GM19238 (cell line): ENCODE measurements at regions not wholly inside any gene's neighbourhood (a gene's known extent, or its start where the extent isn't known, plus 50 kb on each side); places are given as distances from the start of the nearest gene placed in this dataset.

Source experiments
- DNase-seq: peaks from one replicate; pipeline ENCODE4 v3.0.0; 2011; ENCODE audit warnings: low spot score; ENCODE audit not compliant: insufficient read length

- DNase-seq: no peak
These were observed 235.7 kb upstream of the TSHZ2 start for GRCh38 chr20:52736507-52736906.

GRCh38 chr20:52731093-52731492, 241.1 kb upstream of the TSHZ2 start:
- no peak for DNase-seq

DNA sequence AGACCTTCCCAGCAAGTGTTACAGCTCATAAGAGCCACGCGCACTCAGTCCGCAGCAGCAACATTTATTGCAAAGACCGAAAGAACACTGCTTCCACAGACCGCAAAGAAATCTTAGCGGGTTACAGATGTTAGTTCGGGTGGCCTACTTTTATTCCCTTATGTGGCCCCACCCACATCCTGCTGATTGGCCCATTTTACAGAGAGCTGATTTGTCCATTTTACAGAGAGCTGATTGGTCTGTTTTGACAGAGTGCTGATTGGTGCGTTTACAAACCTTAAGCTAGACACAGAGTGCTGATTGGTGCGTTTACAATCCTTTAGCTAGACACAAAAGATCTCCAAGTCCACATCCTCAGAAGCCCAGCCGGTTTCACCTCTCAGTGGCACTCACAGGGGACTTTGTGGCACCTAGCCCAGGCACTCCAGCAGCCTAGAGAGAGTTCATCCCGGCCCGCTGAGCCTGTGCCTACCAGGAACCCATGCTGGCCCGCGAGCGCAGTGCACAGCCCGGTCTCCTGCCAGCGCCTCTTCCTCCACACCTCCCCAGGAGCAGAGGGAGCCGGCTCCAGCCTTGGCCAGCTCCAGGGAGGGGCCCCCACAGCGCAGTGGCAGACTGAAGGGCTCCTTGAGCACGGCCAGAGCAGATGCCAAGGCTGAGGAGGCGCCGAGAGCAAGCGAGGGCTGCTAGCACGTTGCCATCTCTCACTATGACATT, 244.3 kb upstream of the TSHZ2 start:
- DNase-seq: no peak

- no peak for DNase-seq
These were observed 247.6 kb upstream of the TSHZ2 start for GRCh38 chr20:52724541-52724940.

DNA sequence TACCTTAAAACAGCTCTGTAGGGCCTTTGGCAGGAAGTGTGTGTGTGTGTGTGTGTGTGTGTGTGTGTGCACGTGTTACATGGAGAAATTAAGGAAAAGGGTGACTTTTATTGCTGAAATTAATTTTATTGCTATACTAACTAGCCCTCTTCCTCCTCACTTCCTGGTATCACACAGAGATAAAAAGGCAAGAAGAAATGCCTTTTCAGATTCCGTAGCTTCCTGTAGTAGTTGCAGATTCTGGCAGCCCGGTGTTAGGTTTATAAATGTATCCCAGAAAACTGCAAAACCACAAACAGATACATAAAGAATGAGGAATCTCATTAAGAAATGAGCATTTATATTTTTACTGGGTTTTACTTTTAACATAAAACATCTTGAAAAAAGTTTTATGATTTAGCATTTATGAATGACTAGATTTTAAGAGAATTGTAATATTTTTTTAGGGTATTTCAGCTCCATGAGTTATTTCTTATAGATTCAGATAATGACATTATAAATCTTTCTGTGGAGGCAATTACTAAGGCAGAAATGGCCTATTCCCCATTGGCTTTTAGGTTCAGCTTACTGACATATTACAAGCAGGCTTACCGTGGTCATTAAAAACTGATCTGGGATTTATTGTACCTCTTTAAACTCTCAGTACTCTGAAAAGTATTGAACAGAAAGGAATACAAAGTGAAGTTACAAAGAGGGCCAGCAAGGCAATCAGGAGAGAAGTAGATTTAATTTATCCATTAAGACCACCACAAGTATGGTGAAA, 249.1 kb upstream of the TSHZ2 start:
- no peak for DNase-seq

- no peak for DNase-seq
These were observed 264.0 kb upstream of the TSHZ2 start for GRCh38 chr20:52708137-52708536.

- no peak for DNase-seq
These were observed 267.6 kb upstream of the TSHZ2 start for GRCh38 chr20:52704553-52704952.

DNA sequence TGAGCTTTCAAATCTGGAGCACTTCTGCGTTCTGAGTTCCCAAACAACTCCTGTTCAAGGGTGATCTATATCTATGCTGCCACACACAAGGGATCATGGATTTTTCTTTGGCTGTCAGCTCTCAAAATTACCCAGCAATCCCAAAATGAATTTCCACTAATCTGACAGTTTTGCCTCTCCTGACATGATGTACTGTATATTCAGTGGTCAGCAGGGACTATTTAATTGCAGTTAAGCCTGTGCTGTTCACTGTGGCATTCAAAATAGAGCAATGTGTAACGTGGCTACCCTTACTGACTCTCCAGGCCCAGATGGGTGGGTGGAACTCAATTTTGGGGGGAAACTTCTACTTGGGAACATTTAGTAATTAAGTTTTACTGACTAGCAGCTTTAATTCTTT, 283.8 kb upstream of the TSHZ2 start:
- no peak for DNase-seq

GRCh38 chr20:52684905-52685304, 287.3 kb upstream of the TSHZ2 start:
- DNase-seq: no peak

DNA sequence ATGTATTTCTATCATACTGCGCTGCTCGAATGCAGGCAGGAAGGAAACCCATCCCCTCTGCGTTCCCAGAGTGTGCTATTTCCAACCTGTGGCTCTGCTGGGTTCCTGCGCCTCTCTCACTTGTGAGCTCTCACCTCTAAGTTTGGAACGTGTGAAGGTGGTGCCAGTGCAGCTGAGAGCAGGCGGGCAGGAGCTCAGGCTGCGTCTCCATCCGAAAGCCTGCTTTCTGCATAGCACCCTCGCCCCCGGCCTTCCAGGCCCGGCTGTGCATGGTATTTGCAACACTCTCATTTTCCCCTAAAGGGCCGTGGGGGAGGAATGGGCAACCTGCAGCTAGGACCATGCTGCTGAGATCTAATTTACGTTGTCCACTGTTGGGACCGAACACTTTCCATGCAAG, 288.0 kb upstream of the TSHZ2 start:
- DNase-seq: no peak

GRCh38 chr20:52683761-52684160, 288.4 kb upstream of the TSHZ2 start:
- no peak for DNase-seq

DNA sequence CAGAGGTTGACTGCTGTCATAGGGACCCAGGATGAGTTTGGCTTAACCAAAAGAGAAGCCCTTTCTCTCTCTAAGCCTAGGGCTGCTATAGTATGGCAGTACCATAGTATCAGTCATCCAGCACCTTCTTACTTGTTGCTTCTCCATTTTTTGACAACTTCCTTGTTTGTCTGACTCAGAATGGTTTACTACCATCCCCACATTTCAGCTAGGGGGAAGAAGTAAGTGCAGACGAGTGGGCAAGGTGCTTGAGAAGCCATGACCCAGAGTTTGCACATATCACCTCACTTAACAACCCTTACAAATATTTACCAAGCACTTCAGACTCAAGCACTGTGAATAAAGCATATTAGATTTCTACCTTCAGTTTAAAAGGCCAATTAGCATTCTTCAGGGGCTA, 289.9 kb upstream of the TSHZ2 start:
- DNase-seq: no peak

GRCh38 chr20:52681288-52681687, 290.9 kb upstream of the TSHZ2 start:
- DNase-seq: no peak

DNA sequence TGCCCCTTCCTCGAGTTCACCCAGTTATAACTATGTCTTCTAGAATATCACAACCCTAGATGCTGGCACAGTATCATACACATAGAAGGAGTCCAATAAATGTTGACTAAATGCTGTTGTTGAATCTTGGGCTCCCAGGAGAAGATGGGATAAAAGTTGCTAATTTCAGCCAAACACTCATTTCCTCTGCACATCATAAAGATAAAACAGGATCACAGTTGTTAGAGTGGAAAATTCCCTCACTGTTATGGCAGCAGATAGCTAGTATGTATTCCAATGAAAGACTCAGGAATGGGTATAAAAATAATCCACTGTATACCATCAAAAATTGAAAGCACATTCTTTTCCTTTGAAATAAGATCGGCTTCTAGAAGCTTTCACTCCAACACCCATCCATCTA, 294.9 kb upstream of the TSHZ2 start:
- no peak for DNase-seq

- DNase-seq: no peak
These were observed 295.7 kb upstream of the TSHZ2 start for GRCh38 chr20:52676283-52676995.

DNA sequence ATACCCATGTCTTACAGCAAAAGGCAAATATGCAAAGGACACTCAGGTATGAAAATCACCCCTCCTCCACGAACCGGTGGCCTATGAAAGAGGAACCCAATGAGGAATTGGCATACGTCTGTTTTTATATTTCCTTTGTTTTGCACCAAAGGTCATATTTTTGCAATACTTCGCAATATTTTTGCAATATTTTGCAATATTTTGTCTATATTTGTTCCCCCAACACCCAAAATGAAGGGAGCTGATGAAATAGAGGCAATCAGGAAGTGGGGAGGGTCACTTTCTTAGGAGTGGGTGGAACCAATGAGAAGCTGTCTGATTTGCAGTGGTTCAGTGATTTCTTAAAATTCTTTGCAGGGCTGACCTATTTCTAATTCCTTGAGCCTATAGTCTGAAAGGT, 296.8 kb upstream of the TSHZ2 start:
- DNase-seq: no peak

GRCh38 chr20:52668626-52669025, 303.5 kb upstream of the TSHZ2 start:
- DNase-seq: no peak

DNA sequence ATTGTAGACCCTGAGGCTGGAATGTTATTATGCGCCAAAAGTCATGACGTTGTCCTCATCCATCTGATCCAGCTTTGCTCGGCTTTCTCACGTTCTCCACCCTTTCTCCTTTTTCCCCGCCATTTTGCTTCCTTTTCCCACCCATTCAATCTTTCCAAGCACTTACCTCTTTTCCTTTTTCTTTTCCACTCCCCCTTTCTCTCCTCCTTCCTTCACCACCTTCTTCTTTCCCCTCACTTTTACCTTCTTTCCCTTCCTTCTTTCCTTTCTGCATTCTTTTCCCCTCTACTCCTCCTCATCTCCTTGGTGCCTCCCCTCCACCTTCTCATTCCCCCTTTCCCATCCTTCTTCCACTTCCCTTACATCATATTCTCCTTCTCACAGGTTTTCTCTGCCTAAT, 304.8 kb upstream of the TSHZ2 start:
- DNase-seq: no peak

DNA sequence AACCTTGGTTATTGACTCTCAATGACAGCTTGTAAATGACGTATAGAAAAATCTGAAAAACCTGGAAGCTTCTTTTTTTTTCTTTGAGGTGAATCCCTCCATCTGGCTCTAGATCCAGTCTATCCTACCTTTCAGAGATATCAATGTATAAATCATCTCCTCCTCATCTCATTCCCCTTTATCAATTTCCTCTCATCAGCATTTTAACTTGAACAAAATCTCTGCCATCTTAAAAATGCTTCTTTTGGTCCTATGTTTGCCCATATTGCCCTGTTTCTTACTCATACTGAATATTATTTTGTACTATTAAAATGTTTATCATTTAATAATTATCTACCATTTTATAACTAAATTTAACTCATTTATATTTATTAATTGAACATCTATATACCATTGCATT, 306.7 kb upstream of the TSHZ2 start:
- DNase-seq: no peak

DNA sequence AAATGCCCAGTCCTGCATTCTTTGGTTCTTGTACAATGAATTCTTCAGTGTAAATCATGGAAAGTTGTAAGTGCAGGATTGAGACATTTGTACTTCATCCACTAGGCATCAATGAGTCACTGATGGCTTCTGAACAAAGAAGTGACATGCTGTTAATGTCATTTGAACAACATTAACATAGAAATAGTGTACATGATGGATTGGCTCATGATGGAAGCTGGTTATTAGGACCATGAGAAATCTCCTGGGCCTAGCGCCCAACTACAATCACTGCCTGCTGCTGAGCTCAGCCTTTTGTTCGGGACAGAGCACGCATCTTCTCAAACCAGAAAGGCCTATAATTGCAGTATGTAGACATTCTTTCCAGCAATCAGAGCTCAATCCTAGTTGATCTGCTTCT, 316.8 kb upstream of the TSHZ2 start:
- no peak for DNase-seq

DNA sequence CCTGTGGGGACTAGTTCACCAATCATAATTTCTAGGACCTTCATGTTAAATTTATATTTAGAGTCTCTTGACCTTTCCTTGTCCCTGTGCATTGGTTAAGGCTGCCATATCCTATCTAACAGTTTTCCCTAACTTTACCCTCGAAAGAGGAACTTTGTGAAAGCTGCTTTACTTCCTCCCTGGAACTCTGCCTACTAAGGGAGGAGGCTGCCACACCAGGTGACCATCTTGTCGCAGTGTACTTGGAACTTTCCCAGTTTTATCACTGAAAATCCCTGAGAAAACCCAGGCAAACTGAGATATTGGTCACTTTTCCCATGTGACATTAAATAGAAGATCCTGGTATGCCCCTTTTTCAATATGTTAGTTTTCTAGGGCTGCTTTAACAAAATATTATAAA, 317.6 kb upstream of the TSHZ2 start:
- DNase-seq: no peak

GRCh38 chr20:52652271-52652670, 319.9 kb upstream of the TSHZ2 start:
- DNase-seq: no peak

DNA sequence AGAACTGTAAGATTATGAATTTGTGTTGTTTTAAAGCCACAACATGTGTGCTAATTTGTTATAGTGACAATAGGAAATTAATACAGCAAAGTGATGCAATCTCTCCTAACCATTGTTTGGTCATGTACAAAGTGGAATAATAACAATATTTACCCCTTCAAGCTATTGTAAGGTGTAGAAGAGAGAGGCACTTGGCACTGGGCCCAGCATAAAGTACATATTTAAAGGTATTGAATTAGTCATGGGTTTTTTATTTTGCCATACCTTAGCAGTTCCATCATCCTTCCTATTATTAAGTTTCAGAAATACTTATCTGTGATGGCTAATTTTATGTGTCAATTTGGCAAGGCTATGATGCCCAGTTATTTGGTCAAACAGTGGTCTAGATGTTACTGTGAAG, 322.4 kb upstream of the TSHZ2 start:
- no peak for DNase-seq
